ENCODE measurements at regions not wholly inside any gene's neighbourhood (a gene's known extent, or its start where the extent isn't known, plus 50 kb on each side); places are given as distances from the start of the nearest gene placed in this dataset.

- Histone ChIP-seq H3K9me3 (no peaks in the 10 kb centered on the region; the same call in 2 of the 3 replicates), H3K4me3 (no peak overlapping the region), H3K27ac (no peak overlapping the region), H3K4me1 (no peaks in the 10 kb centered on the region), H3K4me2 (no peak overlapping the region)
- DNase-seq (ENCODE audit: low read depth in 1 of 2, low spot score in 1 of 2) (no peak), FAIRE-seq (no peak), ATAC-seq (no peak)
- POLR2A ChIA-PET = no interaction called here
- TF ChIP-seq BCL3 (IDR thresholded peaks at IDR 0.05) = no peak
- TF ChIP-seq HOXB5 (CRISPR knock-in tag; IDR thresholded peaks at IDR 0.05) = no peak
- no peak for TF ChIP-seq ZNF302 (CRISPR knock-in tag; IDR thresholded peaks at IDR 0.05)
- no peak for TF ChIP-seq RARB (CRISPR knock-in tag; IDR thresholded peaks at IDR 0.05)
- no peak for TF ChIP-seq NR3C1 (IDR thresholded peaks at IDR 0.05)
- TF ChIP-seq CHD4 (IDR thresholded peaks at IDR 0.05; ENCODE audit: borderline replicate concordance) = no peak
- TF ChIP-seq SREBF2 (IDR thresholded peaks at IDR 0.05) = no peak
- no peak for TF ChIP-seq JUNB (IDR thresholded peaks at IDR 0.05)
- TF ChIP-seq, protein P1, sequence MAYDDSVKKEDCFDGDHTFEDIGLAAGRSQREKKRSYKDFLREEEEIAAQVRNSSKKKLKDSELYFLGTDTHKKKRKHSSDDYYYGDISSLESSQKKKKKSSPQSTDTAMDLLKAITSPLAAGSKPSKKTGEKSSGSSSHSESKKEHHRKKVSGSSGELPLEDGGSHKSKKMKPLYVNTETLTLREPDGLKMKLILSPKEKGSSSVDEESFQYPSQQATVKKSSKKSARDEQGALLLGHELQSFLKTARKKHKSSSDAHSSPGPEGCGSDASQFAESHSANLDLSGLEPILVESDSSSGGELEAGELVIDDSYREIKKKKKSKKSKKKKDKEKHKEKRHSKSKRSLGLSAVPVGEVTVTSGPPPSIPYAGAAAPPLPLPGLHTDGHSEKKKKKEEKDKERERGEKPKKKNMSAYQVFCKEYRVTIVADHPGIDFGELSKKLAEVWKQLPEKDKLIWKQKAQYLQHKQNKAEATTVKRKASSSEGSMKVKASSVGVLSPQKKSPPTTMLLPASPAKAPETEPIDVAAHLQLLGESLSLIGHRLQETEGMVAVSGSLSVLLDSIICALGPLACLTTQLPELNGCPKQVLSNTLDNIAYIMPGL (CRISPR knock-in tag; IDR thresholded peaks at IDR 0.05; ENCODE audit: borderline replicate concordance) = no peak
- no peak for TF ChIP-seq RAD21 (conservative IDR thresholded peaks at IDR 0.05 in 1 of 2, IDR thresholded peaks at IDR 0.05 in 1 of 2)
- no peak for TF ChIP-seq SMC3 (IDR thresholded peaks at IDR 0.05)
- TF ChIP-seq CBX8 (IDR thresholded peaks at IDR 0.05) = no peak
- no peak for TF ChIP-seq REST (IDR thresholded peaks at IDR 0.05)
- TF ChIP-seq PHF8 (IDR thresholded peaks at IDR 0.05; ENCODE audit: borderline replicate concordance, low read depth) = no peak
- CTCF ChIA-PET = no interaction called here
Measured at GRCh38 chr2:13585732-13586131, 869.0 kb downstream of the TRIB2 start.

DNA sequence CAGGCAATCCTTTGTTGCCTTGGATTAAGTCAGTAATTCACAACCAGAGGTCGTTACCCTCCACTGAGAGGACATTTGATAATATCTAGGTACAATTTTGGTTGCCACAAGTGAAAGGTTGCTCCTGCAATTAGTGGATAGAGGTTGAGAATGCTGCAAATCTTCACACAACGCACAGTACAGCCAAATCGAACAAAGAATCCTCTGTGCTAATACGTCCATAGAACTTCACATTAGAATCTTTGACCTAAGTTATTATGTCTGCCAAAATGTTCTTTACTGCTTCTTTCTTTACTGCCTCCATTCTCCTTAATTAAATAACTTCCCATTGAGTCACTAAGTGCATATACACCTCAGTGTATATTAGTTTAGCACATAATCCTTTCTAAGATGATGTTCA, 879.5 kb downstream of the TRIB2 start:
- ATAC-seq = no peak
- no peak for TF ChIP-seq REST (IDR thresholded peaks at IDR 0.05)
- TF ChIP-seq MAX (IDR thresholded peaks at IDR 0.05) = no peak
- TF ChIP-seq POLR2A (IDR thresholded peaks at IDR 0.05; ENCODE audit: low read length) = no peak
- no peak for TF ChIP-seq PHF8 (IDR thresholded peaks at IDR 0.05; ENCODE audit: borderline replicate concordance, low read depth)
- no peak for TF ChIP-seq BCL3 (IDR thresholded peaks at IDR 0.05)
- 0 out of 3 replicates have a peak, but pooled peaks cover 11% of the 10 kb centered on the region for H3K9me3 ChIP-seq
- no peak for DNase-seq (ENCODE audit: low read depth in 1 of 2, low spot score in 1 of 2)
- 5% methylated on average over 4 of the region's 4 CpGs for WGBS (ENCODE audit: missing lambda C conversion rate)
- FAIRE-seq = no peak
- H3K4me1 ChIP-seq = no peaks in the 10 kb centered on the region
- H3K4me3 ChIP-seq = no peak overlapping the region
- no peak overlapping the region for H3K4me2 ChIP-seq
- ChIA-PET POLR2A (no interaction called here), CTCF (no interaction called here)
- H3K27ac ChIP-seq = no peak overlapping the region

All from A549 (cell line).